HepG2 (cell line): ENCODE measurements at regions not wholly inside any gene's neighbourhood (a gene's known extent, or its start where the extent isn't known, plus 50 kb on each side); places are given as distances from the start of the nearest gene placed in this dataset.

Source experiments
- ATF2 ChIP-seq: sonication (generic); formaldehyde crosslinking; IDR thresholded peaks from 2 replicates; pipeline ENCODE4 v1.4.0; 2020; ENCODE audit warnings: missing genetic modification reagents
- ATF4 ChIP-seq, 2 experiments: fragments of 450-650 bp in 1 of 2; sonication (generic) in 1 of 2; formaldehyde crosslinking; IDR thresholded peaks; 2 replicates each; pipeline versions ENCODE4 v1.5.0 to v1.8.0; 2020 to 2022; ENCODE audit warnings: mild to moderate bottlenecking in 1 of 2, missing genetic modification reagents in 1 of 2
- CAMTA2 ChIP-seq: sonication (generic); formaldehyde crosslinking; IDR thresholded peaks from 2 replicates; pipeline ENCODE4 v1.4.0; 2020; ENCODE audit warnings: mild to moderate bottlenecking, missing genetic modification reagents, borderline replicate concordance
- HNRNPH1 ChIP-seq: fragments of 200-400 bp; formaldehyde crosslinking; optimal IDR thresholded peaks from 2 replicates; pipeline ENCODE3; 2017; ENCODE audit warnings: mild to moderate bottlenecking, low read depth, low read length
- MAFK ChIP-seq, 2 experiments: IDR thresholded peaks in 1 of 2; conservative IDR thresholded peaks in 1 of 2; 2 replicates each; pipeline ENCODE4 v1.6.1; 2011; ENCODE audit warnings: improper control_type of control experiment in 2 of 2, low read length in 2 of 2
- NFYC ChIP-seq: IDR thresholded peaks from 2 replicates; pipeline ENCODE4 v1.6.1; 2016; ENCODE audit warnings: missing genetic modification reagents, missing compliant biosample characterization
- PATZ1 ChIP-seq: sonication (generic); formaldehyde crosslinking; IDR thresholded peaks from 2 replicates; pipeline ENCODE4 v1.4.0; 2020; ENCODE audit warnings: missing genetic modification reagents
- RARG ChIP-seq: sonication (generic); formaldehyde crosslinking; IDR thresholded peaks from 2 replicates; pipeline ENCODE4 v1.4.0; 2020; ENCODE audit warnings: low read depth, mild to moderate bottlenecking, missing genetic modification reagents
- SMARCE1 ChIP-seq: fragments of 450-650 bp; IDR thresholded peaks from 2 replicates; pipeline ENCODE4 v1.6.1; 2017; ENCODE audit warnings: borderline replicate concordance
- SMC3 ChIP-seq: IDR thresholded peaks from 2 replicates; pipeline ENCODE4 v1.6.1; 2011; ENCODE audit warnings: low read length, improper control_type of control experiment
- TCF7 ChIP-seq: sonication (generic); IDR thresholded peaks from 2 replicates; pipeline ENCODE4 v1.6.1; 2016; ENCODE audit warnings: antibody characterized with exemption, low read depth
- TOE1 ChIP-seq: sonication (generic); formaldehyde crosslinking; IDR thresholded peaks from 2 replicates; pipeline ENCODE4 v1.4.0; 2020; ENCODE audit warnings: mild to moderate bottlenecking, missing genetic modification reagents
- ZBTB20 ChIP-seq: sonication (generic); formaldehyde crosslinking; IDR thresholded peaks from 2 replicates; pipeline ENCODE4 v1.8.1; 2023; ENCODE audit warnings: missing genetic modification reagents, low read depth, mild to moderate bottlenecking, borderline replicate concordance
- ZC3H13 ChIP-seq: sonication (generic); formaldehyde crosslinking; IDR thresholded peaks from 2 replicates; pipeline ENCODE4 v1.8.1; 2023; ENCODE audit warnings: mild to moderate bottlenecking, missing genetic modification reagents, moderate library complexity
- ZFY ChIP-seq: sonication (generic); formaldehyde crosslinking; IDR thresholded peaks from 2 replicates; pipeline ENCODE4 v1.4.0; 2020; ENCODE audit warnings: missing genetic modification reagents
- ZNF33A ChIP-seq: sonication (generic); formaldehyde crosslinking; IDR thresholded peaks from 2 replicates; pipeline ENCODE4 v1.5.1; 2020; ENCODE audit warnings: missing genetic modification reagents, mild to moderate bottlenecking, moderate library complexity, borderline replicate concordance
- ZNF562 ChIP-seq: sonication (generic); formaldehyde crosslinking; IDR thresholded peaks from 2 replicates; pipeline ENCODE4 v1.8.0; 2022; ENCODE audit warnings: missing genetic modification reagents, borderline replicate concordance
- ZNF574 ChIP-seq: sonication (generic); formaldehyde crosslinking; IDR thresholded peaks from 2 replicates; pipeline ENCODE4 v1.4.0; 2020; ENCODE audit warnings: missing genetic modification reagents
- ZNF639 ChIP-seq: conservative IDR thresholded peaks from 2 replicates; pipeline ENCODE4 v1.6.1; 2018; ENCODE audit warnings: missing genetic modification reagents
- ZNF672 ChIP-seq: sonication (generic); formaldehyde crosslinking; IDR thresholded peaks from 2 replicates; pipeline ENCODE4 v1.8.1; 2022; ENCODE audit warnings: missing genetic modification reagents

- TF ChIP-seq TCF7: peak; percentile 77
- TF ChIP-seq ZNF562 (CRISPR knock-in tag): no peak
- peak; percentile 80; the same call in 1 of the 2 replicates for TF ChIP-seq TOE1 (CRISPR knock-in tag)
- no peak for TF ChIP-seq CAMTA2
- TF ChIP-seq ZBTB20 (CRISPR knock-in tag): 0 out of 2 replicates have a peak, but pooled peaks have one; percentile 64
- TF ChIP-seq PATZ1 (CRISPR knock-in tag): peak; percentile 54; the same call in 1 of the 2 replicates
- TF ChIP-seq SMC3: peak; percentile 75; the same call in 1 of the 2 replicates
- no peak for TF ChIP-seq SMARCE1
- no peak for TF ChIP-seq HNRNPH1
- TF ChIP-seq ZNF639 (CRISPR knock-in tag): no peak
- TF ChIP-seq ZNF672 (CRISPR knock-in tag): no peak
- TF ChIP-seq NFYC: no peak
- no peak for TF ChIP-seq MAFK (conservative IDR thresholded peaks at IDR 0.05 in 1 of 2, IDR thresholded peaks at IDR 0.05 in 1 of 2; ENCODE audit: low read length in 2 of 2)
- TF ChIP-seq ZNF574 (CRISPR knock-in tag): no peak
- no peak for TF ChIP-seq RARG (CRISPR knock-in tag)
- peak; percentile 94 for TF ChIP-seq ATF2 (CRISPR knock-in tag)
- peak; percentile 85 to 99 for TF ChIP-seq ATF4 (CRISPR knock-in tag; IDR thresholded peaks at IDR 0.05)
- TF ChIP-seq ZC3H13: no peak
- no peak for TF ChIP-seq ZFY (CRISPR knock-in tag)
- TF ChIP-seq ZNF33A (CRISPR knock-in tag): no peak
Observed at GRCh38 chr2:12456293-12457106, 260.2 kb upstream of the TRIB2 start (continued).
